ENCODE measurements at regions not wholly inside any gene's neighbourhood (a gene's known extent, or its start where the extent isn't known, plus 50 kb on each side); places are given as distances from the start of the nearest gene placed in this dataset.

- no peak for DNase-seq (ENCODE audit: low spot score)
Observed at GRCh38 chr11:104830508-104830907, 67.8 kb downstream of the CASP12 start.

- no peak for DNase-seq (ENCODE audit: low spot score)
Observed at GRCh38 chr11:104830080-104830479, 68.2 kb downstream of the CASP12 start.

- no peak for DNase-seq (ENCODE audit: low spot score)
Observed at GRCh38 chr11:104826772-104827171, 71.5 kb downstream of the CASP12 start.

- DNase-seq (ENCODE audit: low spot score), result no peak
Observed at GRCh38 chr11:104823657-104824056, 74.6 kb downstream of the CASP12 start.

GRCh38 chr11:104820431-104820830 is 77.8 kb downstream of the CASP12 start:
- DNase-seq (ENCODE audit: low spot score), result no peak

- DNase-seq (ENCODE audit: low spot score), result no peak
Observed at GRCh38 chr11:104819603-104820002, 78.7 kb downstream of the CASP12 start.

- no peak for DNase-seq (ENCODE audit: low spot score)
Observed at GRCh38 chr11:104819107-104819506, 79.2 kb downstream of the CASP12 start.

GRCh38 chr11:104817973-104818372 is 80.3 kb downstream of the CASP12 start:
- DNase-seq (ENCODE audit: low spot score), result no peak

GRCh38 chr11:104813532-104813931 is 84.7 kb downstream of the CASP12 start:
- no peak for DNase-seq (ENCODE audit: low spot score)

GRCh38 chr11:104812103-104812788 is 86.0 kb downstream of the CASP12 start:
- peak; percentile 72 for DNase-seq (ENCODE audit: low spot score)

- no peak for DNase-seq (ENCODE audit: low spot score)
Observed at GRCh38 chr11:104803776-104804175, 94.5 kb downstream of the CASP12 start.

- DNase-seq (ENCODE audit: low spot score), result no peak
Observed at GRCh38 chr11:104799251-104799650, 99.0 kb downstream of the CASP12 start.

- DNase-seq (ENCODE audit: low spot score), result no peak
Observed at GRCh38 chr11:104798789-104799188, 99.5 kb downstream of the CASP12 start.

- no peak for DNase-seq (ENCODE audit: low spot score)
Observed at GRCh38 chr11:104796301-104796700, 102.0 kb downstream of the CASP12 start.

GRCh38 chr11:104795501-104796213 is 102.6 kb downstream of the CASP12 start:
- no peak for DNase-seq (ENCODE audit: low spot score)

GRCh38 chr11:104792861-104793260 is 105.4 kb downstream of the CASP12 start:
- DNase-seq (ENCODE audit: low spot score), result no peak

- DNase-seq (ENCODE audit: low spot score), result no peak
Observed at GRCh38 chr11:104791896-104792295, 106.4 kb downstream of the CASP12 start.

- no peak for DNase-seq (ENCODE audit: low spot score)
Observed at GRCh38 chr11:104784684-104785460, 113.4 kb downstream of the CASP12 start.

GRCh38 chr11:104783241-104783640 is 115.0 kb downstream of the CASP12 start:
- no peak for DNase-seq (ENCODE audit: low spot score)

- no peak for DNase-seq (ENCODE audit: low spot score)
Observed at GRCh38 chr11:104782377-104782754, 115.9 kb downstream of the CASP12 start.

GRCh38 chr11:104781719-104782376 is 116.4 kb downstream of the CASP12 start:
- no peak for DNase-seq (ENCODE audit: low spot score)

GRCh38 chr11:104781037-104781436 is 117.2 kb downstream of the CASP12 start:
- no peak for DNase-seq (ENCODE audit: low spot score)

Measured in Ammon's horn (tissue), 1 donor.